Right lobe of liver (tissue), 4 donors: ENCODE measurements at regions not wholly inside any gene's neighbourhood (a gene's known extent, or its start where the extent isn't known, plus 50 kb on each side); places are given as distances from the start of the nearest gene placed in this dataset.

Source experiments
- CTCF ChIP-seq, 4 donors: fragments of 200-600 bp in 3 of 4; fragments of 450-650 bp in 1 of 4; IDR thresholded peaks; one replicate each; pipeline versions ENCODE4 v1.5.1 to v1.8.0; 2016 to 2022; ENCODE audit warnings: antibody characterized with exemption in 4 of 4, mild to moderate bottlenecking in 2 of 4
- POLR2A ChIP-seq: fragments of 450-650 bp; IDR thresholded peaks from one replicate; pipeline ENCODE4 v1.6.1; 2017; ENCODE audit warnings: antibody characterized with exemption, mild to moderate bottlenecking
- donor health status: DM: no; HTN: no; CAD: no.
- donor health status: DM: no; HTN: no; CAD: no.
- donor health status: DM: no; HTN: yes; CAD: no.

- TF ChIP-seq POLR2A (no peak), CTCF (IDR thresholded peaks at IDR 0.05) (no peak)
Measured at GRCh38 chr3:193028258-193028657, 110.6 kb upstream of the MB21D2 start.
